Ascending aorta (tissue), 2 donors: ENCODE measurements at regions not wholly inside any gene's neighbourhood (a gene's known extent, or its start where the extent isn't known, plus 50 kb on each side); places are given as distances from the start of the nearest gene placed in this dataset.

ENCODE experiments used
- DNase-seq, 2 donors: peaks; one replicate each; pipeline ENCODE4 v3.0.0-alpha.2; 2019; ENCODE audit warnings: low spot score in 2 of 2
- H3K27ac ChIP-seq, 2 donors: fragments of 200-600 bp; sonication (generic); one replicate each; pipeline ENCODE4 v1.5.1; 2016 to 2017; ENCODE audit warnings: mild to moderate bottlenecking in 1 of 2
- H3K27me3 ChIP-seq: fragments of 200-600 bp; sonication (generic); one replicate; pipeline ENCODE4 v1.5.1; 2017
- H3K36me3 ChIP-seq, 2 donors: fragments of 200-600 bp; sonication (generic); one replicate each; pipeline ENCODE4 v1.5.1; 2016
- H3K4me1 ChIP-seq, 2 donors: fragments of 200-600 bp; sonication (generic); one replicate each; pipeline ENCODE4 v1.5.1; 2016 to 2017; ENCODE audit warnings: mild to moderate bottlenecking in 1 of 2
- H3K4me3 ChIP-seq, 2 donors: fragments of 200-600 bp; sonication (generic); one replicate each; pipeline ENCODE4 v1.5.1; 2016 to 2017; ENCODE audit warnings: mild to moderate bottlenecking in 1 of 2
- H3K9me3 ChIP-seq, 2 donors: fragments of 200-600 bp; sonication (generic); one replicate each; pipeline ENCODE4 v1.5.1; 2016
- intact Hi-C: fragments of 100-400 bp; cut with DNase I; formaldehyde crosslinking; loops from one replicate; pipeline ENCODE4 v1.15.1; 2023
- TF ChIP-seq, protein P1 (sequence below), 3 experiments: fragments of 200-600 bp in 2 of 3; fragments of 450-650 bp in 1 of 3; sonication (generic) in 2 of 3; IDR thresholded peaks; one replicate each; pipeline ENCODE4 v1.5.1; 2016 to 2019; ENCODE audit warnings: antibody characterized with exemption in 3 of 3, mild to moderate bottlenecking in 1 of 3, moderate library complexity in 1 of 3

DNA sequence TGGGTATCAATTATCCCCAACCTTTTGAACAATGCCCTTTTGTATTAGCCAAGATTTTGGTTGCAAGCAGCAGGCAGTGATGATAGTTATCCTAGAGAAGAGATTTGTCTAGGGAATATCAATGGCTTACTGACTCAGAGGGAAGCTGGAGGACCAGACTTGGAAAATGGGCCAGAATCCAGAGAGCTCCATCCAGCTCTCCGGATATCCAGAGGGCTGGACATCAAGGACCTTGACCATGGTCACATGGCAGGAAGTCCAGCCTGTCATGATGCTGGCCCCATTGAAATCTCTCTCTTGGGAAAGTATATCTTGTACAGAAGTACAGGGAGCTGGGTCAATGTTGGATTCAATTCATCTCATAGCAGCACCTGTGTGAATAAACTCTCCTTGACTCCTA lies 148.5 kb upstream of the PDZRN3 start:
- TF ChIP-seq, protein P1, sequence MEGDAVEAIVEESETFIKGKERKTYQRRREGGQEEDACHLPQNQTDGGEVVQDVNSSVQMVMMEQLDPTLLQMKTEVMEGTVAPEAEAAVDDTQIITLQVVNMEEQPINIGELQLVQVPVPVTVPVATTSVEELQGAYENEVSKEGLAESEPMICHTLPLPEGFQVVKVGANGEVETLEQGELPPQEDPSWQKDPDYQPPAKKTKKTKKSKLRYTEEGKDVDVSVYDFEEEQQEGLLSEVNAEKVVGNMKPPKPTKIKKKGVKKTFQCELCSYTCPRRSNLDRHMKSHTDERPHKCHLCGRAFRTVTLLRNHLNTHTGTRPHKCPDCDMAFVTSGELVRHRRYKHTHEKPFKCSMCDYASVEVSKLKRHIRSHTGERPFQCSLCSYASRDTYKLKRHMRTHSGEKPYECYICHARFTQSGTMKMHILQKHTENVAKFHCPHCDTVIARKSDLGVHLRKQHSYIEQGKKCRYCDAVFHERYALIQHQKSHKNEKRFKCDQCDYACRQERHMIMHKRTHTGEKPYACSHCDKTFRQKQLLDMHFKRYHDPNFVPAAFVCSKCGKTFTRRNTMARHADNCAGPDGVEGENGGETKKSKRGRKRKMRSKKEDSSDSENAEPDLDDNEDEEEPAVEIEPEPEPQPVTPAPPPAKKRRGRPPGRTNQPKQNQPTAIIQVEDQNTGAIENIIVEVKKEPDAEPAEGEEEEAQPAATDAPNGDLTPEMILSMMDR (IDR thresholded peaks at IDR 0.05), result no peak
- Histone ChIP-seq H3K9me3 (no peaks in the 10 kb centered on the region), H3K4me1 (peaks cover 0 to 9% of the 10 kb centered on the region in 2 donors), H3K27me3 (no peaks in the 10 kb centered on the region), H3K36me3 (no peaks in the 10 kb centered on the region), H3K4me3 (no peak overlapping the region), H3K27ac (peak overlapping the region in 1 of 2 donors; percentile 0)
- intact Hi-C loops, result loop anchor here (5.0 kb wide), 1 partner anchor 46 kb away; no protein-coding TSS in a partner anchor
- no peak for DNase-seq

DNA sequence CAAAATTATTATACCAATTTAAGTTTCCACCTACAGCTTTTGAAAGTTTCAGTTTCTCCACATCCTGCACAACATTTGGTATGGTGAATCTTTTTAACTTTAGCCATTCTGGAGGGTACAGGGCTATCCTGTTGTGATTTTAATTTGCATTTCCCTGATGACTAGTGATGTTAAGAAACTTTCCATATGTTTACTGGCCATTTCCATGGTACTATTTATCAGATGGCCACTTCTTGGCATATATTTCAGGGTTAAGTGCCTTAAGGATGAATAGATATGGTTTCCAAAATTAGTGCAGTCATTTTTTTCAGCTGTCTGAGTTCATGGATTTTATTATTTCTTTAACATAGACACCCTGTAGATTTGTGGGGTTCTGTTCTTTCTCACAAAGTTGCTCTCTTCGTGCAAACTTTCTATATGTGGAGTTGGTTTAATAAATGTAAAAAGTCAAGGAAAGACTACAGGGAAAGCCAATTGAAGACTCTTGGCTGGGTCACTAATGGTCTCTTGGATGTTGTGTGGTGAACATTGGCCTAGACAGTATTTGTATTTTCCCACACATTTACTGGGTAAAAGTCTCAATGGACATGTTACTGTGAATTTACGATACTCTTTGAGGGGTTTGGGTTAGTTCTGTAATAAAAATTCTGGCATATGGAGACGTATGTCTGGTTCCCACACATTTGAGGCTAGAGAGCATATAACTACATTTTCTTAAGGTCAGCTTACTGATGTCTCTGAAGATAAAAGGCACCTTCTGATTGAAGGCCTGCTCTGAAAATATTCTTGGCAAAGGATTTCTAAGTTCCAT lies 147.5 kb upstream of the PDZRN3 start:
- H3K4me1 ChIP-seq, result peaks cover 0 to 13% of the 10 kb centered on the region in 2 donors
- no peak overlapping the region for H3K4me3 ChIP-seq
- TF ChIP-seq, protein P1 (IDR thresholded peaks at IDR 0.05), result no peak
- no peaks in the 10 kb centered on the region for H3K9me3 ChIP-seq
- DNase-seq, result no peak
- intact Hi-C loops, result loop anchor here (5.0 kb wide), 1 partner anchor 45 kb away; no protein-coding TSS in a partner anchor
- peak overlapping the region; percentile 0 to 54 for H3K27ac ChIP-seq
- no peaks in the 10 kb centered on the region for H3K36me3 ChIP-seq
- H3K27me3 ChIP-seq, result no peaks in the 10 kb centered on the region

DNA sequence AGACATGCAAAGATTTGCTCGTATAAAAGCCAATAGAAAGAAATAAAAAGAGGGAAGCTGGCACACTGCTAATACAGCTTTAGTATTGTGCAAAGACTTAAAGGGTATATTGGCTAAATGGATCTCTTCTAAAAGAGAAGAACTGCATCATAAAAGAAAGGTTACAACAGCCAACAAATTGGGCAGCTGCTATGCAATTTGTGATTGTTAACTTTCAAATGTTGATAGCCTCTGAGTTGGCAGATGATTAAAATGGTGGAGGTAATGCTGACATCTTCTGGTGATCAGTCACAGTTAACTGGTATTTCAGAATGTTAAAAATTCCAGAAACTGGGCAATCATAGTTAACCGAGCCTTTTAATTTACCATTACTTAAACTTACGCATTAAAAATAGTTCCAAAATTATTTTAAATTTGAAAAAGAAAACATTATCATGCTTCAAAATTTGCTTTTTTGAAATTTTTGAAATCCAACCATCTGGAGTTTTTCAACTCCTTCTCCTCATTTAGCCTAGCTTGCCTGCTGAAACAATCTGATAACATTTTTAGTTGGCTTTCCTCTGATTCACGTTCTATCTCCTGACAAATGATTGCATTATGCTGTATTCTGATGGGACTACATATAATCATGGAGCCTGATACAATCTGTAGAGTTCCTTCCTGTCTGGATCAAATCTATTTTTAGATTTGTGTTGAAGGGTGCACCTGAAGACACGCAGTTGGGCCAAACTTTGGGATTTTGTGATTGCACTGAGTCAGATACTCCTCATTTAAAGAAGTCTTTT lies 144.0 kb upstream of the PDZRN3 start:
- H3K36me3 ChIP-seq, result no peaks in the 10 kb centered on the region
- H3K4me3 ChIP-seq, result no peak overlapping the region
- no peak overlapping the region for H3K27ac ChIP-seq
- peaks cover 0 to 18% of the 10 kb centered on the region in 2 donors for H3K4me1 ChIP-seq
- DNase-seq, result no peak
- TF ChIP-seq, protein P1 (IDR thresholded peaks at IDR 0.05), result no peak
- no peaks in the 10 kb centered on the region for H3K9me3 ChIP-seq
- H3K27me3 ChIP-seq, result no peaks in the 10 kb centered on the region
- intact Hi-C loops, result loop anchor here (5.0 kb wide), 2 partner anchors 146 to 261 kb away; partner anchors contain the start of gene PDZRN3

DNA sequence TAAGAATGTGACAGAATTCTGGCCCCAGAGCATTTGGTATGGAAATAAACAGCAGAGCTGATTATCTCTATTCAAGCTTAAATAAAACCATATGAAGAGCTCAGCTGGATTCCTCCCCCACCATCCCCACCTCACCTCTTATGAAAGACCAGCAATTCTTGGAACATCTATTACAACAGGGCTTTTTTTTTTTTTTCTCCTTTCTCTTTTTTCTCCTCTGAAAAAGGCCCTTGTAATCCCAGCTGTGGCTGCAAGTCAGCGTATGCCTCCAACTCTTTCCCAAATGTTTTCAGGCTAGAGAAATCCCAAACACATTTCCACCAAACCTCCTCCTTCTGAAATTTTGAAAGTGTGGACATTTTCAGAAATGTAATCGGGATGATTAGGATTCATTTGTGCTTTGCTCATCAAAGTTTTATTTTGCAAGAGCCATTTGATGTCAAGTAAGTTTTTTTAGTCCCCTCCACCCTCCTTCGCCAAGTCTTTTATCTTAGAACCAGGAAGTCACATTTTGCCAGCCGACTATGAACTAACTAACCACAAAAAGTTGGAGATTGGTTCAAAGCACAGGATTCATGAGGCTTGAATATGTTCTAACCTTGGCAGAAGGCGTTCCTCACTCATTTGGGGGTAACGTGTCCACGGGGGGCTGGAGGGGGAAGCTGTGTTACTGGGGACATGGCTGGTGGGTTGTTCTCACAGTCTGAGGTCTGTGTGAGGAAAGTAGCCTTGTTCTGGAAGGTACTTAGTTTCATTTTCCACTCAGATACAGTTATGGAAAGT lies 142.0 kb upstream of the PDZRN3 start:
- Histone ChIP-seq H3K36me3 (no peaks in the 10 kb centered on the region), H3K4me3 (peak overlapping the region; percentile 44 to 59), H3K9me3 (no peaks in the 10 kb centered on the region), H3K27me3 (no peaks in the 10 kb centered on the region), H3K27ac (peak overlapping the region; percentile 80 to 83), H3K4me1 (peaks cover 0 to 9% of the 10 kb centered on the region in 2 donors)
- TF ChIP-seq, protein P1 (IDR thresholded peaks at IDR 0.05), result no peak
- no peak for DNase-seq
- intact Hi-C loops, result loop anchor here (5.0 kb wide), 2 partner anchors 144 to 259 kb away; partner anchors contain the start of gene PDZRN3

DNA sequence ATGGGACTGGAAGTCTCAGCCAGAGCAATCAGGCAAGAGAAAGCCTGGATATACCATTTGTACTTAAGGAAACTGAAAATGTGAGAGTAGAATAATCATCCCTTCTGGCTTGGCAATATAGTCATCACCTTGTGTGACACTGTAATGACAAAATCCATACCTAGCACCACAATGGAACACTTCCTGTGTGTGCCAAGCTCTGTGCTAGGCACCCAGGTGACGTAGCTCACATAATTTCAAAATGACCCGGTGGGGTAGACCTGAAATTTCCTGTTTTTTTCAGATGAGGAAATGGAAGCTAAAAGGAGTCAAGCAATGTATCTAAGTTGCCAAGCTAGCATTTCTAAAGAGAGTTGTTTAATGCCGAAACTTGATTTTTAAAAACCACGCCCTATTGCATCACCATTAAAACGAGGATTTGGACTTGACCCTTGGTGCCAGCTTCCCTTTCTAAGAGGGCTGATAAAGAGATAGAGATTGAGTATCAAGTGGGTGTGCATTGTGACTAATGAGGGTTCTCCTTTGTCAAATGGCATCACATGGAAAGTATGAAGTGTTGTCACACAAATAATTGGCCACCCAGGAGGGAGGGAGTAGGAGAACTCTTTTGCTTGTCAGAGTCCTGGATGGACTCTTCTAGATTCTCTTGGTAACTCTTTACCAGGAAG lies 141.3 kb upstream of the PDZRN3 start:
- intact Hi-C loops, result loop anchor here (5.0 kb wide), 2 partner anchors 144 to 259 kb away; partner anchors contain the start of gene PDZRN3

More for the DNA sequence above, 141.3 kb upstream of the PDZRN3 start:
- TF ChIP-seq, protein P1 (IDR thresholded peaks at IDR 0.05), result no peak
- no peak for DNase-seq
- Histone ChIP-seq H3K4me1 (peaks cover 0 to 9% of the 10 kb centered on the region in 2 donors), H3K4me3 (no peak overlapping the region), H3K27me3 (no peaks in the 10 kb centered on the region), H3K36me3 (no peaks in the 10 kb centered on the region), H3K27ac (peak overlapping the region; percentile 80 to 83), H3K9me3 (no peaks in the 10 kb centered on the region)
